Loucy (cell line): ENCODE measurements at regions not wholly inside any gene's neighbourhood (a gene's known extent, or its start where the extent isn't known, plus 50 kb on each side); places are given as distances from the start of the nearest gene placed in this dataset.

Experiments
- CTCF ChIP-seq: fragments of 200-600 bp; sonication (generic); conservative IDR thresholded peaks from 2 replicates; pipeline ENCODE4 v1.5.1; 2014; ENCODE audit warnings: mild to moderate bottlenecking, antibody characterized with exemption, low read length
- EZH2phosphoT487 ChIP-seq: fragments of 200-600 bp; IDR thresholded peaks from 2 replicates; pipeline ENCODE4 v1.6.1; 2018; ENCODE audit warnings: antibody characterized with exemption, mild to moderate bottlenecking, moderate library complexity, borderline replicate concordance

GRCh38 chr4:38290914-38291313 lies 330.7 kb downstream of the PTTG2 start:
- TF ChIP-seq CTCF (no peak), EZH2phosphoT487 (no peak)
